OCI-LY3 (cell line): ENCODE measurements at regions not wholly inside any gene's neighbourhood (a gene's known extent, or its start where the extent isn't known, plus 50 kb on each side); places are given as distances from the start of the nearest gene placed in this dataset.
"Not testable (repeated sequence)": the region's sequence is repeated elsewhere in the genome, so short reads cannot be mapped to it uniquely, and the experiment has no call there.

Experiments used
- H2AFZ ChIP-seq: fragments of 200-600, 300-600 bp; shearing (Covaris generic); 2 replicates; pipeline ENCODE4 v1.6.0; 2014; ENCODE audit warnings: antibody characterized with exemption, low read depth, low read length
- H3K27ac ChIP-seq: fragments of 200-600, 300-600 bp; sonication (generic); 2 replicates; pipeline ENCODE4 v1.5.1; 2014; ENCODE audit warnings: mild to moderate bottlenecking, low read length, moderate library complexity, mixed read lengths
- H3K27me3 ChIP-seq: fragments of 200-600, 300-600 bp; sonication (generic); 2 replicates; pipeline ENCODE4 v1.6.1; 2014; ENCODE audit warnings: low read depth, low read length, mixed read lengths
- H3K36me3 ChIP-seq: fragments of 200-600, 300-600 bp; sonication (generic); replicated peaks from 2 replicates; pipeline ENCODE3; 2014; ENCODE audit warnings: low read depth, low read length, mixed read lengths
- H3K4me1 ChIP-seq: fragments of 300-600, 200-600 bp; sonication (generic); 2 replicates; pipeline ENCODE4 v1.6.1; 2014; ENCODE audit warnings: low read length, mixed read lengths
- H3K4me2 ChIP-seq: fragments of 200-600, 300-600 bp; sonication (generic); 2 replicates; pipeline ENCODE4 v1.6.1; 2014; ENCODE audit warnings: low read length, mixed read lengths
- H3K4me3 ChIP-seq: fragments of 300-600, 200-600 bp; sonication (generic); 2 replicates; pipeline ENCODE4 v1.5.1; 2014; ENCODE audit warnings: antibody characterized with exemption, mild to moderate bottlenecking, low read length, moderate library complexity
- H3K79me2 ChIP-seq: fragments of 300-600, 200-600 bp; shearing (Covaris generic); 2 replicates; pipeline ENCODE4 v1.6.1; 2014; ENCODE audit warnings: mild to moderate bottlenecking, low read length, mixed read lengths
- H3K9ac ChIP-seq: fragments of 300-600, 200-600 bp; shearing (Covaris generic); 2 replicates; pipeline ENCODE4 v1.6.0; 2014; ENCODE audit warnings: mild to moderate bottlenecking, low read length, moderate library complexity
- H3K9me3 ChIP-seq: fragments of 200-600, 300-600 bp; shearing (Covaris generic); 2 replicates; pipeline ENCODE4 v1.6.1; 2014; ENCODE audit warnings: low read length, mixed read lengths; ENCODE audit not compliant: insufficient read depth
- H4K20me1 ChIP-seq: fragments of 200-600, 300-600 bp; sonication (generic); 2 replicates; pipeline ENCODE4 v1.6.1; 2016; ENCODE audit warnings: low read length, mixed read lengths; ENCODE audit not compliant: insufficient read depth
- CTCF ChIP-seq: fragments of 200-600, 300-600 bp; sonication (generic); IDR thresholded peaks from 2 replicates; pipeline ENCODE4 v1.5.1; 2014; ENCODE audit warnings: antibody characterized with exemption, low read length, low read depth
- EZH2phosphoT487 ChIP-seq: fragments of 200-600 bp; shearing (Covaris generic); IDR thresholded peaks from 2 replicates; pipeline ENCODE4 v1.6.1; 2018; ENCODE audit warnings: antibody characterized with exemption, mixed run types, low read depth

- TF ChIP-seq EZH2phosphoT487 = no peak
- no peak for TF ChIP-seq CTCF
- H3K27me3 ChIP-seq = no peaks in the 10 kb centered on the region
- no peaks in the 10 kb centered on the region for H4K20me1 ChIP-seq
- H3K36me3 ChIP-seq = no peaks in the 10 kb centered on the region
- no peaks in the 10 kb centered on the region for H3K79me2 ChIP-seq
- H3K4me2 ChIP-seq = peak overlapping the region; percentile 79
- no peak overlapping the region for H2AFZ ChIP-seq
- H3K9me3 ChIP-seq = no peaks in the 10 kb centered on the region
- H3K4me3 ChIP-seq = peak overlapping the region; percentile 41; the same call in 1 of the 2 replicates
- peaks cover 41% of the 10 kb centered on the region for H3K4me1 ChIP-seq
- no peak overlapping the region for H3K27ac ChIP-seq
- no peak overlapping the region for H3K9ac ChIP-seq
Observed at GRCh38 chr2:48198371-48198770, 116.1 kb upstream of the FOXN2 start.

- Histone ChIP-seq H3K4me2 (peak overlapping the region; percentile 79), H3K79me2 (no peaks in the 10 kb centered on the region), H3K9ac (peak overlapping the region; percentile 33), H3K27me3 (no peaks in the 10 kb centered on the region), H3K36me3 (no peaks in the 10 kb centered on the region), H3K27ac (peak overlapping the region; percentile 42), H3K4me3 (peak overlapping the region; percentile 41), H2AFZ (peak overlapping the region; percentile 49; the same call in 1 of the 2 replicates), H3K4me1 (peaks cover 41% of the 10 kb centered on the region), H4K20me1 (no peaks in the 10 kb centered on the region), H3K9me3 (no peaks in the 10 kb centered on the region)
- TF ChIP-seq CTCF (no peak), EZH2phosphoT487 (no peak)
Observed at GRCh38 chr2:48199070-48199469, 115.4 kb upstream of the FOXN2 start.

- Histone ChIP-seq H3K4me2 (peak overlapping the region; percentile 65), H3K27ac (peak overlapping the region; percentile 66), H3K27me3 (no peaks in the 10 kb centered on the region), H2AFZ (no peak overlapping the region), H3K4me1 (peaks cover 51% of the 10 kb centered on the region), H3K36me3 (no peaks in the 10 kb centered on the region), H3K79me2 (no peaks in the 10 kb centered on the region), H3K9ac (peak overlapping the region; percentile 16; the same call in 1 of the 2 replicates), H3K4me3 (peak overlapping the region; percentile 29), H4K20me1 (no peaks in the 10 kb centered on the region), H3K9me3 (no peaks in the 10 kb centered on the region)
- TF ChIP-seq EZH2phosphoT487 = no peak
- no peak for TF ChIP-seq CTCF
Observed at GRCh38 chr2:48200620-48201293, 113.7 kb upstream of the FOXN2 start.

- not testable (repeated sequence) for H3K27ac ChIP-seq, H2AFZ ChIP-seq, H3K9ac ChIP-seq, H3K4me3 ChIP-seq, H3K4me2 ChIP-seq, H3K27me3 ChIP-seq, H4K20me1 ChIP-seq, H3K9me3 ChIP-seq, H3K79me2 ChIP-seq, H3K36me3 ChIP-seq
- H3K4me1 ChIP-seq = peaks cover 56% of the 10 kb centered on the region
Observed at GRCh38 chr2:48201435-48201834, 113.0 kb upstream of the FOXN2 start.
